RCC 7860 (cell line): ENCODE measurements at regions not wholly inside any gene's neighbourhood (a gene's known extent, or its start where the extent isn't known, plus 50 kb on each side); places are given as distances from the start of the nearest gene placed in this dataset.
"Not testable (repeated sequence)": the region's sequence is repeated elsewhere in the genome, so short reads cannot be mapped to it uniquely, and the experiment has no call there.

Experiments used
- DNase-seq: peaks from one replicate; pipeline ENCODE4 v3.0.0-alpha.2; 2015; ENCODE audit warnings: low spot score
- FAIRE-seq: peaks from 2 replicates; lab custom pipeline; 2012; peaks lifted over from hg19 to GRCh38; lab: Jason Lieb, UNC

GRCh38 chr9:21591221-21592062, 109.3 kb upstream of the IFNE start:
- DNase-seq (peak; percentile 96), FAIRE-seq (peak; percentile 95)

- no peak for DNase-seq
- FAIRE-seq: no peak
Measured at GRCh38 chr9:21592063-21592338, 109.9 kb upstream of the IFNE start.

GRCh38 chr9:21597284-21597683, 115.2 kb upstream of the IFNE start:
- no peak for FAIRE-seq
- DNase-seq: no peak

GRCh38 chr9:21598749-21599148, 116.6 kb upstream of the IFNE start:
- no peak for DNase-seq
- no peak for FAIRE-seq

- FAIRE-seq: peak; percentile 52
- DNase-seq: peak; percentile 40
Measured at GRCh38 chr9:21605489-21605931, 123.4 kb upstream of the IFNE start.

GRCh38 chr9:21607576-21607975, 125.5 kb upstream of the IFNE start:
- DNase-seq (peak; percentile 26), FAIRE-seq (peak; percentile 48)

GRCh38 chr9:21608200-21608599, 126.1 kb upstream of the IFNE start:
- FAIRE-seq: no peak
- DNase-seq: no peak

- FAIRE-seq (no peak), DNase-seq (no peak)
Measured at GRCh38 chr9:21609506-21609905, 127.4 kb upstream of the IFNE start.

GRCh38 chr9:21611891-21612290, 129.8 kb upstream of the IFNE start:
- no peak for FAIRE-seq
- DNase-seq: no peak

- no peak for DNase-seq
- no peak for FAIRE-seq
Measured at GRCh38 chr9:21615018-21615417, 132.9 kb upstream of the IFNE start.

- FAIRE-seq: no peak
- no peak for DNase-seq
Measured at GRCh38 chr9:21615446-21615845, 133.3 kb upstream of the IFNE start.

GRCh38 chr9:21616082-21616778, 134.1 kb upstream of the IFNE start:
- FAIRE-seq (peak; percentile 86), DNase-seq (peak; percentile 80)

- FAIRE-seq: no peak
- no peak for DNase-seq
Measured at GRCh38 chr9:21624675-21625644, 142.8 kb upstream of the IFNE start.

GRCh38 chr9:21626493-21626892, 144.4 kb upstream of the IFNE start:
- FAIRE-seq (no peak), DNase-seq (no peak)

- FAIRE-seq, DNase-seq: not testable (repeated sequence)
Measured at GRCh38 chr9:21628954-21629353, 146.8 kb upstream of the IFNE start.

GRCh38 chr9:21634951-21635350, 152.8 kb upstream of the IFNE start:
- DNase-seq (no peak), FAIRE-seq (no peak)

GRCh38 chr9:21638104-21638503, 156.0 kb upstream of the IFNE start:
- FAIRE-seq: no peak
- DNase-seq: no peak

GRCh38 chr9:21653091-21653490, 149.3 kb upstream of the MTAP start:
- DNase-seq (no peak), FAIRE-seq (no peak)

GRCh38 chr9:21653589-21653988, 148.8 kb upstream of the MTAP start:
- DNase-seq (no peak), FAIRE-seq (no peak)

- no peak for FAIRE-seq
Measured at GRCh38 chr9:21656776-21657674, 145.4 kb upstream of the MTAP start.

More at GRCh38 chr9:21656776-21657674, 145.4 kb upstream of the MTAP start:
- no peak for DNase-seq
